ENCODE measurements at regions not wholly inside any gene's neighbourhood (a gene's known extent, or its start where the extent isn't known, plus 50 kb on each side); places are given as distances from the start of the nearest gene placed in this dataset.

DNA sequence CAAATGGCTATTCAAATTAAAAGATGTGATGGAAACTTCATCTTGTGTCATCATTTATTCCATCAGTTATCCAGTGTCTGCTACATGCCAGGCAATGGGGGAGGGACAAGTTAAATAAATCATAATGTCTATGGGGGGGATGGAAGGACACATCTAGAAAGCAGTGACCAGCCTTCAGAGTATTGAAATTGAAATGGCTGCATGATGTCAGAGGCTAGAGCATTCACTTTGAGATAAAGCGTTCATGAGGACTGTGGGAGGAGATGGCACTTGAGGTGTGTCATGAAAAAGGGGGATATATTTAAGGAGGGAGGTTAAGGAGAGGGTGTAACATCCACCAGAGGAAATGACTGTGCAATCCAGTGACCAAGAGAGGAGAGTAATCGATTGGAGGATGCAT, 50.6 kb downstream of the SLIT2 start:
- no peak overlapping the region for H3K4me3 Mint-ChIP-seq
- H3K9me3 Mint-ChIP-seq = peaks cover 0 to 13% (median 4%) of the 10 kb centered on the region in 7 donors
- no peak overlapping the region for H3K27ac Mint-ChIP-seq
- no peaks in the 10 kb centered on the region for H3K4me1 Mint-ChIP-seq
- Histone ChIP-seq H3K9me3 (ENCODE audit: control insufficient read depth in 2 of 2, low read length in 2 of 2) (no peaks in the 10 kb centered on the region), H3K36me3 (ENCODE audit: control insufficient read depth, insufficient read depth, low read length) (no peaks in the 10 kb centered on the region), H3K27ac (ENCODE audit: insufficient read depth, low read length, poor library complexity, severe bottlenecking) (no peak overlapping the region), H3K4me1 (ENCODE audit: control insufficient read depth, insufficient read depth, low read length, poor library complexity, severe bottlenecking) (no peaks in the 10 kb centered on the region), H3K27me3 (ENCODE audit: control insufficient read depth, insufficient read depth, low read length) (no peaks in the 10 kb centered on the region), H3K4me3 (ENCODE audit: low read depth, low read length) (no peak overlapping the region)
- H3K36me3 Mint-ChIP-seq = no peaks in the 10 kb centered on the region
- ATAC-seq (ENCODE audit: low read depth in 2 of 2) (no peak), DNase-seq (no peak)
- no peaks in the 10 kb centered on the region for H3K27me3 Mint-ChIP-seq

- Mint-ChIP-seq H3K9me3 (peaks cover 4 to 16% (median 8%) of the 10 kb centered on the region in 7 donors), H3K27me3 (no peaks in the 10 kb centered on the region), H3K4me1 (no peaks in the 10 kb centered on the region), H3K27ac (no peak overlapping the region), H3K4me3 (no peak overlapping the region), H3K36me3 (no peaks in the 10 kb centered on the region)
- H3K36me3 ChIP-seq (ENCODE audit: control insufficient read depth, insufficient read depth, low read length) = no peaks in the 10 kb centered on the region
- H3K4me1 ChIP-seq (ENCODE audit: control insufficient read depth, insufficient read depth, low read length, poor library complexity, severe bottlenecking) = no peaks in the 10 kb centered on the region
- no peak overlapping the region for H3K27ac ChIP-seq (ENCODE audit: insufficient read depth, low read length, poor library complexity, severe bottlenecking)
- no peak overlapping the region for H3K4me3 ChIP-seq (ENCODE audit: low read depth, low read length)
- DNase-seq (no peak), ATAC-seq (ENCODE audit: low read depth in 2 of 2) (no peak)
- no peaks in the 10 kb centered on the region for H3K9me3 ChIP-seq (ENCODE audit: control insufficient read depth in 2 of 2, low read length in 2 of 2)
- no peaks in the 10 kb centered on the region for H3K27me3 ChIP-seq (ENCODE audit: control insufficient read depth, insufficient read depth, low read length)
Measured at GRCh38 chr4:20305976-20306375, 54.3 kb downstream of the SLIT2 start.

DNA sequence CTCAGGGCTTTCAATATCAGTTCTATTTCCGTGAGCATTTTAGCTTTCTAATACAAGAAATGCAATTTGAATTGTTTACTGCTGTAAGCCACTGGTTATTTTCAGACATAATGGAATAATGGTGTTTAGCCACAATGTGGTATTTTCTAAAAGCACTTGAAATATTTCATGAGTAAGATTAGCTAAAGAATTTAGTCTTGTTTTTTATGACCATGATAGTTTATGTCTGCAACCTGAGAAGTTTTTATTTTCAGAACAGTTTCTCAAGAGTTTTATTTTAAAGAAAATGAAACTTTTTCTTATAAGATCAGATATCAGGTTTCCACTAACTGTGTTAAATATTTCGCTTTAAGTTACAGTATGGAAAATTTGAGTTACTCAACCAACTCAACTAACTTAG, 60.2 kb downstream of the SLIT2 start:
- DNase-seq (no peak), ATAC-seq (ENCODE audit: low read depth in 2 of 2) (no peak)
- Histone ChIP-seq H3K36me3 (ENCODE audit: control insufficient read depth, insufficient read depth, low read length) (no peaks in the 10 kb centered on the region), H3K27ac (ENCODE audit: insufficient read depth, low read length, poor library complexity, severe bottlenecking) (no peak overlapping the region), H3K9me3 (ENCODE audit: control insufficient read depth in 2 of 2, low read length in 2 of 2) (no peaks in the 10 kb centered on the region), H3K27me3 (ENCODE audit: control insufficient read depth, insufficient read depth, low read length) (no peaks in the 10 kb centered on the region), H3K4me1 (ENCODE audit: control insufficient read depth, insufficient read depth, low read length, poor library complexity, severe bottlenecking) (no peaks in the 10 kb centered on the region), H3K4me3 (ENCODE audit: low read depth, low read length) (no peak overlapping the region)
- Mint-ChIP-seq H3K27me3 (no peaks in the 10 kb centered on the region), H3K36me3 (no peaks in the 10 kb centered on the region), H3K27ac (no peak overlapping the region), H3K4me1 (no peaks in the 10 kb centered on the region), H3K4me3 (no peak overlapping the region), H3K9me3 (peaks cover 0 to 9% (median 5%) of the 10 kb centered on the region in 7 donors)

DNA sequence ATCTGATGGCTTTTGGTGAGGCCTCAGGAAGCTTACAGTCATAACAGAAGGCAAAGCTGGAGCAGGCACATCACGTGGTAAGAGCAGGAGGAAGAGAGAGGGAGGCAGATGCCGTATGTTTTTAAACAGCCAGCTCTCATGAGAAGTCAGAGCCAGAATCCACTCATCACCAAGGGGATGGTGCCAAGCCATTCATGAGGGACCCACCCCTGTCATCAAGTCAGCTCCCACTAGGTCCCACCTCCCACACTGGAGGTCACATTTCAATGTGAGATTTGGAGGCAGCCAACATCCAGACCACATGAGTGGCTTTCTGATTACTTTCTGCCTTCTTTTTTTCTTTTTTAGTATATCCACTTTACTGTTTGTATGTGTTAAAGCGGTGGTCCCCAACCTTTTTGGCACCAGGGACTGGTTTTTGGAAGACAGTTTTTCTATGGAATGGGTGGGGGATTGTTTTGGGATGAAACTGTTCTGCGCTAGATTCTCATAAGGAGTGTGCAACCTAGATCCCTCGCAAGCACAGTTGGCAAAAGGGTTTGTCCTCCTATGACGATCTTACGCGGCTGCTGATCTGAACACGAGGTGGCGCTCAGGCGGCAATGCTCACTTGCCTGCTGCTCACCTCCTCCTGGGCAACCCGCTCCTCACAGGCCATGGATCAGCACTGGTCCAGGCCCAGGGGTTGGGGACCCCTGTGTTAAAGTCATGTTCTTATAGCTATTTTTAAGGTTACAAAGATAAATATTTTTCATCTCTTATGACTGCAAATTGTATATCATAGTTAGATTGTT, 61.7 kb downstream of the SLIT2 start:
- no peak overlapping the region for H3K27ac Mint-ChIP-seq
- Histone ChIP-seq H3K9me3 (ENCODE audit: control insufficient read depth in 2 of 2, low read length in 2 of 2) (no peaks in the 10 kb centered on the region), H3K27ac (ENCODE audit: insufficient read depth, low read length, poor library complexity, severe bottlenecking) (no peak overlapping the region), H3K36me3 (ENCODE audit: control insufficient read depth, insufficient read depth, low read length) (no peaks in the 10 kb centered on the region), H3K4me1 (ENCODE audit: control insufficient read depth, insufficient read depth, low read length, poor library complexity, severe bottlenecking) (no peaks in the 10 kb centered on the region), H3K4me3 (ENCODE audit: low read depth, low read length) (no peak overlapping the region), H3K27me3 (ENCODE audit: control insufficient read depth, insufficient read depth, low read length) (no peaks in the 10 kb centered on the region)
- DNase-seq (no peak), ATAC-seq (ENCODE audit: low read depth in 2 of 2) (no peak)
- H3K9me3 Mint-ChIP-seq = peaks cover 0 to 9% (median 5%) of the 10 kb centered on the region in 7 donors
- no peaks in the 10 kb centered on the region for H3K4me1 Mint-ChIP-seq
- H3K4me3 Mint-ChIP-seq = no peak overlapping the region
- no peaks in the 10 kb centered on the region for H3K36me3 Mint-ChIP-seq
- no peaks in the 10 kb centered on the region for H3K27me3 Mint-ChIP-seq

DNA sequence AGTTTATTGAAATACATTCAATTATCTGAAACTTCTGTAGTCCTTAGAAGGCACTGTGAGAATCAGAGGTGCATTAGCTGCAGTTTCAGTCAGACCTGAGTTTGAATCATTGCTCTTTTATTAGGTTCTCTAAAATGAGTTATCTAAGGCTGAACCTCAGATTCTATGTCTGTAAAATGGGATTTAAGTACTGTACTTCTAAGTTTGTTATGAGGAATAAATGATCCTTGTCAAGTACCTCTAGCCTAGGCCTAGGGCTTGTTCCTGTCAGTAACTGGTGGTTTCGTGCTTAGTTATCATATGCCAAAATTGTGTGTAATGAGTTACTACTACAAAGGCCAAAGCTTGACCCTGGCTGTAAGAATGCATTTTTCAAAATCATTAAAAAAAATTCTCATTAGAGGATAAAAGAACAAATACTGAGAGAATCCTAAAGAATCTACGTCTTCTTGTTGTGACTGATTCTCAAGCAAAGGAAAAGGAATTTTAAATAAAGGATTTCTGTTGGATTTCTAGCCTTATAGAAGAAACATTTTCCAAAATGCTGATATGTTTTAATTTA, 65.8 kb downstream of the SLIT2 start:
- H3K27me3 ChIP-seq (ENCODE audit: control insufficient read depth, insufficient read depth, low read length) = no peaks in the 10 kb centered on the region
- H3K4me1 ChIP-seq (ENCODE audit: control insufficient read depth, insufficient read depth, low read length, poor library complexity, severe bottlenecking) = no peaks in the 10 kb centered on the region
- H3K9me3 Mint-ChIP-seq = peaks cover 0 to 9% (median 4%) of the 10 kb centered on the region in 7 donors
- DNase-seq = no peak
- no peak overlapping the region for H3K4me3 ChIP-seq (ENCODE audit: low read depth, low read length)
- no peaks in the 10 kb centered on the region for H3K36me3 Mint-ChIP-seq
- no peaks in the 10 kb centered on the region for H3K36me3 ChIP-seq (ENCODE audit: control insufficient read depth, insufficient read depth, low read length)
- H3K27ac Mint-ChIP-seq = no peak overlapping the region
- H3K4me3 Mint-ChIP-seq = no peak overlapping the region
- no peak for ATAC-seq (ENCODE audit: low read depth in 2 of 2)
- H3K27me3 Mint-ChIP-seq = no peaks in the 10 kb centered on the region
- H3K9me3 ChIP-seq (ENCODE audit: control insufficient read depth in 2 of 2, low read length in 2 of 2) = peaks cover 0 to 2% of the 10 kb centered on the region in 2 experiments
- H3K27ac ChIP-seq (ENCODE audit: insufficient read depth, low read length, poor library complexity, severe bottlenecking) = no peak overlapping the region
- no peaks in the 10 kb centered on the region for H3K4me1 Mint-ChIP-seq

GRCh38 chr4:20318001-20318908, 66.5 kb downstream of the SLIT2 start:
- H3K4me3 Mint-ChIP-seq = no peak overlapping the region
- H3K27me3 Mint-ChIP-seq = no peaks in the 10 kb centered on the region

GRCh38 chr4:20318909-20319277, 67.2 kb downstream of the SLIT2 start:
- Mint-ChIP-seq H3K9me3 (peaks cover 0 to 12% (median 0%) of the 10 kb centered on the region in 7 donors), H3K4me3 (no peak overlapping the region), H3K36me3 (no peaks in the 10 kb centered on the region), H3K4me1 (no peaks in the 10 kb centered on the region), H3K27me3 (no peaks in the 10 kb centered on the region), H3K27ac (no peak overlapping the region)
- Histone ChIP-seq H3K36me3 (ENCODE audit: control insufficient read depth, insufficient read depth, low read length) (no peaks in the 10 kb centered on the region), H3K27me3 (ENCODE audit: control insufficient read depth, insufficient read depth, low read length) (no peaks in the 10 kb centered on the region), H3K4me1 (ENCODE audit: control insufficient read depth, insufficient read depth, low read length, poor library complexity, severe bottlenecking) (no peaks in the 10 kb centered on the region), H3K27ac (ENCODE audit: insufficient read depth, low read length, poor library complexity, severe bottlenecking) (no peak overlapping the region), H3K9me3 (ENCODE audit: control insufficient read depth in 2 of 2, low read length in 2 of 2) (peaks cover 0 to 2% of the 10 kb centered on the region in 2 experiments), H3K4me3 (ENCODE audit: low read depth, low read length) (no peak overlapping the region)
- no peak for ATAC-seq (ENCODE audit: low read depth in 2 of 2)
- DNase-seq = no peak

More at GRCh38 chr4:20318001-20318908, 66.5 kb downstream of the SLIT2 start:
- H3K36me3 ChIP-seq (ENCODE audit: control insufficient read depth, insufficient read depth, low read length) = no peaks in the 10 kb centered on the region
- no peak overlapping the region for H3K27ac ChIP-seq (ENCODE audit: insufficient read depth, low read length, poor library complexity, severe bottlenecking)
- H3K9me3 Mint-ChIP-seq = peaks cover 0 to 9% (median 0%) of the 10 kb centered on the region in 7 donors
- no peak for ATAC-seq (ENCODE audit: low read depth in 2 of 2)
- H3K4me3 ChIP-seq (ENCODE audit: low read depth, low read length) = no peak overlapping the region
- H3K4me1 Mint-ChIP-seq = no peaks in the 10 kb centered on the region
- no peaks in the 10 kb centered on the region for H3K27me3 ChIP-seq (ENCODE audit: control insufficient read depth, insufficient read depth, low read length)
- H3K27ac Mint-ChIP-seq = no peak overlapping the region
- H3K9me3 ChIP-seq (ENCODE audit: control insufficient read depth in 2 of 2, low read length in 2 of 2) = peaks cover 0 to 2% of the 10 kb centered on the region in 2 experiments
- no peaks in the 10 kb centered on the region for H3K4me1 ChIP-seq (ENCODE audit: control insufficient read depth, insufficient read depth, low read length, poor library complexity, severe bottlenecking)
- H3K36me3 Mint-ChIP-seq = no peaks in the 10 kb centered on the region
- DNase-seq = no peak
